GM23338 (cell line): ENCODE measurements at regions not wholly inside any gene's neighbourhood (a gene's known extent, or its start where the extent isn't known, plus 50 kb on each side); places are given as distances from the start of the nearest gene placed in this dataset.

Experiments used
- ATAC-seq: fragments of 200-7000 bp; cut with Tn5 transposase; 3 replicates; pipeline ENCODE4 v1.9.1; 2020
- DNase-seq: peaks from one replicate; pipeline ENCODE4 v3.0.0-alpha.2; 2015; ENCODE audit warnings: low spot score
- H2AFZ ChIP-seq: fragments of 200-600 bp; sonication (generic); 2 replicates; pipeline ENCODE4 v1.8.0; 2016; ENCODE audit warnings: antibody characterized with exemption, mild to moderate bottlenecking, moderate library complexity
- H3F3A ChIP-seq: fragments of 200-600 bp; sonication (generic); replicated peaks from 2 replicates; pipeline ENCODE4 v1.8.0; 2017; ENCODE audit warnings: antibody characterized with exemption, mixed run types, low read depth
- H3K27ac ChIP-seq: fragments of 200-600 bp; sonication (generic); 2 replicates; pipeline ENCODE4 v1.6.1; 2016; ENCODE audit warnings: low read depth
- H3K27me3 ChIP-seq: fragments of 200-600 bp; sonication (generic); 2 replicates; pipeline ENCODE4 v1.8.0; 2016; ENCODE audit warnings: mild to moderate bottlenecking, mixed run types, moderate library complexity; ENCODE audit not compliant: insufficient read depth
- H3K36me3 ChIP-seq: fragments of 200-600 bp; sonication (generic); 2 replicates; pipeline ENCODE4 v1.8.0; 2016; ENCODE audit warnings: mild to moderate bottlenecking; ENCODE audit not compliant: insufficient read depth
- H3K4me1 ChIP-seq: fragments of 200-600 bp; sonication (generic); 2 replicates; pipeline ENCODE4 v1.8.0; 2016; ENCODE audit warnings: mild to moderate bottlenecking, moderate library complexity; ENCODE audit not compliant: insufficient read depth
- H3K4me2 ChIP-seq: fragments of 200-600 bp; sonication (generic); 2 replicates; pipeline ENCODE4 v1.7.1; 2017; ENCODE audit warnings: mixed run types
- H3K4me3 ChIP-seq: fragments of 200-600 bp; sonication (generic); 2 replicates; pipeline ENCODE4 v1.6.1; 2016; ENCODE audit warnings: mixed run types
- H3K79me2 ChIP-seq: fragments of 200-600 bp; sonication (generic); replicated peaks from 2 replicates; pipeline ENCODE4 v1.8.0; 2017; ENCODE audit warnings: mild to moderate bottlenecking; ENCODE audit not compliant: insufficient read depth
- H3K9me2 ChIP-seq: fragments of 200-600 bp; sonication (generic); 2 replicates; pipeline ENCODE4 v1.8.0; 2017; ENCODE audit not compliant: insufficient read depth
- H4K20me1 ChIP-seq: fragments of 200-600 bp; sonication (generic); replicated peaks from 2 replicates; pipeline ENCODE4 v1.8.0; 2017; ENCODE audit warnings: mild to moderate bottlenecking; ENCODE audit not compliant: insufficient read depth
- H3K27ac Mint-ChIP-seq: 2 replicates; pipeline ENCODE4 v1.8.0; 2020; ENCODE audit warnings: inconsistent platforms, mild to moderate bottlenecking, moderate library complexity, mixed read lengths
- H3K27me3 Mint-ChIP-seq: 3 replicates; pipeline ENCODE4 v1.8.0; 2022; ENCODE audit warnings: low read depth, mild to moderate bottlenecking, moderate library complexity, mixed read lengths, inconsistent platforms; ENCODE audit not compliant: insufficient read depth, poor library complexity
- H3K36me3 Mint-ChIP-seq: 3 replicates; pipeline ENCODE4 v1.8.0; 2021; ENCODE audit warnings: low read depth, mild to moderate bottlenecking, inconsistent platforms, moderate library complexity, mixed read lengths
- H3K4me1 Mint-ChIP-seq: 3 replicates; pipeline ENCODE4 v1.8.0; 2020; ENCODE audit warnings: mild to moderate bottlenecking, inconsistent platforms, mixed read lengths
- H3K4me3 Mint-ChIP-seq: 3 replicates; pipeline ENCODE4 v1.8.0; 2021; ENCODE audit warnings: moderate library complexity, mild to moderate bottlenecking, inconsistent platforms, mixed read lengths
- H3K9me3 Mint-ChIP-seq: 3 replicates; pipeline ENCODE4 v1.8.0; 2020; ENCODE audit warnings: moderate library complexity, mild to moderate bottlenecking, inconsistent platforms, mixed read lengths
- CREB1 ChIP-seq: fragments of 250-450 bp; sonication (Bioruptor Pico); IDR thresholded peaks from 2 replicates; pipeline ENCODE4 v1.5.0; 2020; ENCODE audit warnings: low read depth, mild to moderate bottlenecking, moderate library complexity
- CTCF ChIP-seq, 2 experiments: fragments of 200-600 bp in 1 of 2; sonication (generic) in 1 of 2; conservative IDR thresholded peaks; 2 replicates each; pipeline versions ENCODE4 v1.5.1 to v1.6.1; 2016 to 2017; ENCODE audit warnings: antibody characterized with exemption in 2 of 2, low read depth in 2 of 2, mild to moderate bottlenecking in 2 of 2, moderate library complexity in 1 of 2
- EZH2 ChIP-seq: fragments of 200-600 bp; sonication (generic); IDR thresholded peaks from one replicate; pipeline ENCODE4 v1.8.0; 2017; ENCODE audit warnings: antibody characterized with exemption, mild to moderate bottlenecking, low read depth; ENCODE audit not compliant: unreplicated experiment
- EZH2phosphoT487 ChIP-seq: fragments of 200-600 bp; sonication (generic); IDR thresholded peaks from one replicate; pipeline ENCODE4 v1.8.1; 2018; ENCODE audit warnings: antibody characterized with exemption; ENCODE audit not compliant: unreplicated experiment
- JUNB ChIP-seq: IDR thresholded peaks from one replicate; pipeline ENCODE4 v1.6.1; 2016; ENCODE audit warnings: antibody characterized with exemption; ENCODE audit not compliant: unreplicated experiment
- NANOG ChIP-seq: IDR thresholded peaks from 2 replicates; pipeline ENCODE4 v1.6.1; 2016; ENCODE audit warnings: antibody characterized with exemption, borderline replicate concordance
- POLR2AphosphoS5 ChIP-seq: IDR thresholded peaks from 2 replicates; pipeline ENCODE4 v1.6.1; 2016; ENCODE audit warnings: antibody characterized with exemption, low read depth
- REST ChIP-seq: IDR thresholded peaks from one replicate; pipeline ENCODE4 v1.6.1; 2018; ENCODE audit warnings: antibody characterized with exemption; ENCODE audit not compliant: unreplicated experiment
- STAT1 ChIP-seq: IDR thresholded peaks from one replicate; pipeline ENCODE4 v1.6.1; 2016; ENCODE audit warnings: antibody characterized with exemption; ENCODE audit not compliant: unreplicated experiment
- ZNF114 ChIP-seq: fragments of 250-450 bp; sonication (Bioruptor Pico); IDR thresholded peaks from 2 replicates; pipeline ENCODE4 v1.5.0; 2020; ENCODE audit warnings: mild to moderate bottlenecking, moderate library complexity
- ZNF331 ChIP-seq: fragments of 250-450 bp; sonication (Bioruptor Pico); IDR thresholded peaks from 2 replicates; pipeline ENCODE4 v1.5.0; 2020; ENCODE audit warnings: low read depth, mild to moderate bottlenecking, moderate library complexity
- TF ChIP-seq, protein P1 (sequence below): fragments of 250-450 bp; sonication (Bioruptor Pico); IDR thresholded peaks from 2 replicates; pipeline ENCODE4 v1.5.0; 2020; ENCODE audit warnings: mild to moderate bottlenecking, moderate library complexity
- TF ChIP-seq, protein P2 (sequence below): IDR thresholded peaks from 2 replicates; pipeline ENCODE4 v1.6.1; 2016; ENCODE audit warnings: antibody characterized with exemption

- H3K4me3 Mint-ChIP-seq = no peak overlapping the region
- H3K27me3 Mint-ChIP-seq = no peaks in the 10 kb centered on the region
- no peaks in the 10 kb centered on the region for H3F3A ChIP-seq
- H3K4me3 ChIP-seq = no peak overlapping the region
- no peaks in the 10 kb centered on the region for H3K27me3 ChIP-seq
- ATAC-seq (no peak), DNase-seq (no peak)
- H3K4me1 Mint-ChIP-seq = no peaks in the 10 kb centered on the region
- no peaks in the 10 kb centered on the region for H3K4me1 ChIP-seq
- no peaks in the 10 kb centered on the region for H3K79me2 ChIP-seq
- H3K36me3 Mint-ChIP-seq = peaks cover 6% of the 10 kb centered on the region; the same call in 2 of the 3 replicates
- no peaks in the 10 kb centered on the region for H4K20me1 ChIP-seq
- no peak overlapping the region for H3K27ac ChIP-seq
- no peak overlapping the region for H2AFZ ChIP-seq
- H3K9me3 Mint-ChIP-seq = 0 out of 3 replicates have a peak, but pooled peaks cover 3% of the 10 kb centered on the region
- no peak overlapping the region for H3K27ac Mint-ChIP-seq
- TF ChIP-seq EZH2 (no peak), REST (no peak), STAT1 (no peak), ZNF114 (CRISPR knock-in tag) (no peak), CTCF (conservative IDR thresholded peaks at IDR 0.05; ENCODE audit: low read depth in 2 of 2) (no peak), EZH2phosphoT487 (no peak), JUNB (no peak), CREB1 (CRISPR knock-in tag) (no peak), NANOG (no peak), ZNF331 (CRISPR knock-in tag) (no peak), POLR2AphosphoS5 (no peak)
- TF ChIP-seq, protein P1, sequence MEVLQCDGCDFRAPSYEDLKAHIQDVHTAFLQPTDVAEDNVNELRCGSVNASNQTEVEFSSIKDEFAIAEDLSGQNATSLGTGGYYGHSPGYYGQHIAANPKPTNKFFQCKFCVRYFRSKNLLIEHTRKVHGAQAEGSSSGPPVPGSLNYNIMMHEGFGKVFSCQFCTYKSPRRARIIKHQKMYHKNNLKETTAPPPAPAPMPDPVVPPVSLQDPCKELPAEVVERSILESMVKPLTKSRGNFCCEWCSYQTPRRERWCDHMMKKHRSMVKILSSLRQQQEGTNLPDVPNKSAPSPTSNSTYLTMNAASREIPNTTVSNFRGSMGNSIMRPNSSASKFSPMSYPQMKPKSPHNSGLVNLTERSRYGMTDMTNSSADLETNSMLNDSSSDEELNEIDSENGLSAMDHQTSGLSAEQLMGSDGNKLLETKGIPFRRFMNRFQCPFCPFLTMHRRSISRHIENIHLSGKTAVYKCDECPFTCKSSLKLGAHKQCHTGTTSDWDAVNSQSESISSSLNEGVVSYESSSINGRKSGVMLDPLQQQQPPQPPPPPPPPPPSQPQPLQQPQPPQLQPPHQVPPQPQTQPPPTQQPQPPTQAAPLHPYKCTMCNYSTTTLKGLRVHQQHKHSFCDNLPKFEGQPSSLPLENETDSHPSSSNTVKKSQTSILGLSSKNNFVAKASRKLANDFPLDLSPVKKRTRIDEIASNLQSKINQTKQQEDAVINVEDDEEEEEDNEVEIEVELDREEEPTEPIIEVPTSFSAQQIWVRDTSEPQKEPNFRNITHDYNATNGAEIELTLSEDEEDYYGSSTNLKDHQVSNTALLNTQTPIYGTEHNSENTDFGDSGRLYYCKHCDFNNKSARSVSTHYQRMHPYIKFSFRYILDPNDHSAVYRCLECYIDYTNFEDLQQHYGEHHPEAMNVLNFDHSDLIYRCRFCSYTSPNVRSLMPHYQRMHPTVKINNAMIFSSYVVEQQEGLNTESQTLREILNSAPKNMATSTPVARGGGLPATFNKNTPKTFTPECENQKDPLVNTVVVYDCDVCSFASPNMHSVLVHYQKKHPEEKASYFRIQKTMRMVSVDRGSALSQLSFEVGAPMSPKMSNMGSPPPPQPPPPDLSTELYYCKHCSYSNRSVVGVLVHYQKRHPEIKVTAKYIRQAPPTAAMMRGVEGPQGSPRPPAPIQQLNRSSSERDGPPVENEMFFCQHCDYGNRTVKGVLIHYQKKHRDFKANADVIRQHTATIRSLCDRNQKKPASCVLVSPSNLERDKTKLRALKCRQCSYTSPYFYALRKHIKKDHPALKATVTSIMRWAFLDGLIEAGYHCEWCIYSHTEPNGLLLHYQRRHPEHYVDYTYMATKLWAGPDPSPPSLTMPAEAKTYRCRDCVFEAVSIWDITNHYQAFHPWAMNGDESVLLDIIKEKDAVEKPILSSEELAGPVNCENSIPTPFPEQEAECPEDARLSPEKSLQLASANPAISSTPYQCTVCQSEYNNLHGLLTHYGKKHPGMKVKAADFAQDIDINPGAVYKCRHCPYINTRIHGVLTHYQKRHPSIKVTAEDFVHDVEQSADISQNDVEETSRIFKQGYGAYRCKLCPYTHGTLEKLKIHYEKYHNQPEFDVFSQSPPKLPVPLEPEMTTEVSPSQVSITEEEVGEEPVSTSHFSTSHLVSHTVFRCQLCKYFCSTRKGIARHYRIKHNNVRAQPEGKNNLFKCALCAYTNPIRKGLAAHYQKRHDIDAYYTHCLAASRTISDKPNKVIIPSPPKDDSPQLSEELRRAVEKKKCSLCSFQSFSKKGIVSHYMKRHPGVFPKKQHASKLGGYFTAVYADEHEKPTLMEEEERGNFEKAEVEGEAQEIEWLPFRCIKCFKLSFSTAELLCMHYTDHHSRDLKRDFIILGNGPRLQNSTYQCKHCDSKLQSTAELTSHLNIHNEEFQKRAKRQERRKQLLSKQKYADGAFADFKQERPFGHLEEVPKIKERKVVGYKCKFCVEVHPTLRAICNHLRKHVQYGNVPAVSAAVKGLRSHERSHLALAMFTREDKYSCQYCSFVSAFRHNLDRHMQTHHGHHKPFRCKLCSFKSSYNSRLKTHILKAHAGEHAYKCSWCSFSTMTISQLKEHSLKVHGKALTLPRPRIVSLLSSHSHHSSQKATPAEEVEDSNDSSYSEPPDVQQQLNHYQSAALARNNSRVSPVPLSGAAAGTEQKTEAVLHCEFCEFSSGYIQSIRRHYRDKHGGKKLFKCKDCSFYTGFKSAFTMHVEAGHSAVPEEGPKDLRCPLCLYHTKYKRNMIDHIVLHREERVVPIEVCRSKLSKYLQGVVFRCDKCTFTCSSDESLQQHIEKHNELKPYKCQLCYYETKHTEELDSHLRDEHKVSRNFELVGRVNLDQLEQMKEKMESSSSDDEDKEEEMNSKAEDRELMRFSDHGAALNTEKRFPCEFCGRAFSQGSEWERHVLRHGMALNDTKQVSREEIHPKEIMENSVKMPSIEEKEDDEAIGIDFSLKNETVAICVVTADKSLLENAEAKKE (CRISPR knock-in tag) = no peak
- TF ChIP-seq, protein P2, sequence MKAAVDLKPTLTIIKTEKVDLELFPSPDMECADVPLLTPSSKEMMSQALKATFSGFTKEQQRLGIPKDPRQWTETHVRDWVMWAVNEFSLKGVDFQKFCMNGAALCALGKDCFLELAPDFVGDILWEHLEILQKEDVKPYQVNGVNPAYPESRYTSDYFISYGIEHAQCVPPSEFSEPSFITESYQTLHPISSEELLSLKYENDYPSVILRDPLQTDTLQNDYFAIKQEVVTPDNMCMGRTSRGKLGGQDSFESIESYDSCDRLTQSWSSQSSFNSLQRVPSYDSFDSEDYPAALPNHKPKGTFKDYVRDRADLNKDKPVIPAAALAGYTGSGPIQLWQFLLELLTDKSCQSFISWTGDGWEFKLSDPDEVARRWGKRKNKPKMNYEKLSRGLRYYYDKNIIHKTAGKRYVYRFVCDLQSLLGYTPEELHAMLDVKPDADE = no peak
- no peak overlapping the region for H3K4me2 ChIP-seq
- peaks cover 4% of the 10 kb centered on the region; the same call in 1 of the 2 replicates for H3K36me3 ChIP-seq
- H3K9me2 ChIP-seq = peaks cover 6% of the 10 kb centered on the region; the same call in 1 of the 2 replicates
Observed at GRCh38 chr9:79056041-79056440, 515.7 kb upstream of the TLE4 start.
